ENCODE measurements at regions not wholly inside any gene's neighbourhood (a gene's known extent, or its start where the extent isn't known, plus 50 kb on each side); places are given as distances from the start of the nearest gene placed in this dataset.

- no peak for FAIRE-seq
- no peak overlapping the region for H3K9ac ChIP-seq (ENCODE audit: insufficient read depth in 1 of 2, low read depth in 2 of 2, low read length in 2 of 2)
- no peak overlapping the region for H2AFZ ChIP-seq (ENCODE audit: low read depth, low read length)
- no peaks in the 10 kb centered on the region; the same call in none of the 2 replicates for H4K20me1 ChIP-seq (replicated peaks; ENCODE audit: control insufficient read depth, insufficient read depth, low read length)
- no peaks in the 10 kb centered on the region for H3K4me1 ChIP-seq (replicated peaks in 1 of 2; ENCODE audit: control insufficient read depth in 2 of 2, insufficient read depth in 2 of 2, low read length in 2 of 2)
- H3K36me3 ChIP-seq (ENCODE audit: control insufficient read depth, insufficient read depth, low read length): no peaks in the 10 kb centered on the region
- no peak overlapping the region for H3K4me2 ChIP-seq (ENCODE audit: insufficient read depth, low read length)
- in situ Hi-C loops (cut with MboI): no loop called here
- peaks cover 7 to 40% of the 10 kb centered on the region in 2 experiments; a peak in 4 of 5 replicates for H3K27me3 ChIP-seq (ENCODE audit: control insufficient read depth in 2 of 2, insufficient read depth in 2 of 2, low read length in 2 of 2)
- H3K79me2 ChIP-seq (ENCODE audit: control insufficient read depth, insufficient read depth, low read length): no peaks in the 10 kb centered on the region
- no peaks in the 10 kb centered on the region for H3K9me1 ChIP-seq (ENCODE audit: control insufficient read depth, insufficient read depth, low read length)
- no peak overlapping the region for H3K4me3 ChIP-seq
- no peak overlapping the region for H3K27ac ChIP-seq (ENCODE audit: extremely low read depth, low read depth, low read length)
- BruUV-seq (replicated peaks): no TSS peak
- POLR2A ChIA-PET: no interaction called here
- TF ChIP-seq BMI1 (IDR thresholded peaks at IDR 0.05; ENCODE audit: low read length): no peak
- 0 out of 4 replicates have a peak, but pooled peaks of 1 of the 2 experiments have one; percentile 15 for TF ChIP-seq NRF1 (conservative IDR thresholded peaks at IDR 0.05 in 1 of 2, IDR thresholded peaks at IDR 0.05 in 1 of 2)
- TF ChIP-seq ATF4 (CRISPR knock-in tag; IDR thresholded peaks at IDR 0.05): peak; percentile 87
- TF ChIP-seq ZFP1 (CRISPR knock-in tag; IDR thresholded peaks at IDR 0.05): no peak
- peak; percentile 57 for TF ChIP-seq CEBPB (tag; IDR thresholded peaks at IDR 0.05)
- TF ChIP-seq EGR1 (conservative IDR thresholded peaks at IDR 0.05): peak; percentile 53
- TF ChIP-seq ZSCAN32 (CRISPR knock-in tag; IDR thresholded peaks at IDR 0.05): peak; percentile 73
- TF ChIP-seq PTRF (tag; IDR thresholded peaks at IDR 0.05): no peak
- TF ChIP-seq ATF3 (IDR thresholded peaks at IDR 0.05): peak; percentile 80
- no peak for TF ChIP-seq ATF3 (CRISPR knock-in tag; conservative IDR thresholded peaks at IDR 0.05)
- peak; percentile 66 for TF ChIP-seq CEBPG (CRISPR knock-in tag; IDR thresholded peaks at IDR 0.05)
- TF ChIP-seq CEBPG (tag; conservative IDR thresholded peaks at IDR 0.05 in 1 of 2, IDR thresholded peaks at IDR 0.05 in 1 of 2): peak; percentile 91
- peak; percentile 44 for ATAC-seq
- no peak for DNase-seq (ENCODE audit: extremely low read depth in 1 of 4, low spot score in 3 of 4)
- 5% methylated on average over 17 of the region's 18 CpGs for WGBS (ENCODE audit: insufficient coverage, low coverage, missing lambda C conversion rate)
- CTCF ChIA-PET (ENCODE audit: low intra/inter-chr PET ratio): no interaction called here
- H3K9me3 ChIP-seq (replicated peaks; ENCODE audit: control insufficient read depth, insufficient read depth, low read depth, low read length): no peaks in the 10 kb centered on the region
- intact Hi-C loops (cut with micrococcal nuclease): no loop called here
Observed at GRCh38 chr2:128623776-128624761, 305.4 kb upstream of the HS6ST1 start.
